ENCODE measurements at regions not wholly inside any gene's neighbourhood (a gene's known extent, or its start where the extent isn't known, plus 50 kb on each side); places are given as distances from the start of the nearest gene placed in this dataset.

DNA sequence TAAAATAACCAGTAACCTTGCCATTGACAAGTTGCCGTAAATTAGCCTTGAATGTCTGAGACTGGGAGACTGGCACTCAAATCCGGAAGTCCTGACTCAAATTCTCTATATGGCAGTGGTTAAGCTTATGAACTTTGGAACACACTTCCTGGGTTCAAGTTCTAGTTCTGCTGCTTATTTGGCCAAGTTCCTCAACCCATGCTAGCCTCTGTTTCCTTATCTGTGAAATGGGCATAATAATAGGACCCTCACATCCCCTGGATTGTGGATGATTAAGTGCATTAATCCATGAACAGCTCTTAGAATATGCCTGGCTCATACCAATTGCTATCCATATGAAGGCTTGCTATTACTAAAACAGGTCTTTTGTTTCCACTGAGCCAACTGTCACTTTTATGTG lies 311.5 kb downstream of the EDEM1 start:
- Mint-ChIP-seq H3K27ac (ENCODE audit: unreplicated experiment) (no peak overlapping the region), H3K9me3 (ENCODE audit: unreplicated experiment) (peaks cover 18% of the 10 kb centered on the region), H3K4me1 (ENCODE audit: unreplicated experiment) (no peaks in the 10 kb centered on the region), H3K27me3 (ENCODE audit: unreplicated experiment) (no peaks in the 10 kb centered on the region), H3K36me3 (ENCODE audit: unreplicated experiment) (no peaks in the 10 kb centered on the region), H3K4me3 (ENCODE audit: unreplicated experiment) (no peak overlapping the region)
- TF ChIP-seq, protein P1, sequence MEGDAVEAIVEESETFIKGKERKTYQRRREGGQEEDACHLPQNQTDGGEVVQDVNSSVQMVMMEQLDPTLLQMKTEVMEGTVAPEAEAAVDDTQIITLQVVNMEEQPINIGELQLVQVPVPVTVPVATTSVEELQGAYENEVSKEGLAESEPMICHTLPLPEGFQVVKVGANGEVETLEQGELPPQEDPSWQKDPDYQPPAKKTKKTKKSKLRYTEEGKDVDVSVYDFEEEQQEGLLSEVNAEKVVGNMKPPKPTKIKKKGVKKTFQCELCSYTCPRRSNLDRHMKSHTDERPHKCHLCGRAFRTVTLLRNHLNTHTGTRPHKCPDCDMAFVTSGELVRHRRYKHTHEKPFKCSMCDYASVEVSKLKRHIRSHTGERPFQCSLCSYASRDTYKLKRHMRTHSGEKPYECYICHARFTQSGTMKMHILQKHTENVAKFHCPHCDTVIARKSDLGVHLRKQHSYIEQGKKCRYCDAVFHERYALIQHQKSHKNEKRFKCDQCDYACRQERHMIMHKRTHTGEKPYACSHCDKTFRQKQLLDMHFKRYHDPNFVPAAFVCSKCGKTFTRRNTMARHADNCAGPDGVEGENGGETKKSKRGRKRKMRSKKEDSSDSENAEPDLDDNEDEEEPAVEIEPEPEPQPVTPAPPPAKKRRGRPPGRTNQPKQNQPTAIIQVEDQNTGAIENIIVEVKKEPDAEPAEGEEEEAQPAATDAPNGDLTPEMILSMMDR (IDR thresholded peaks at IDR 0.05): no peak
- no peak for DNase-seq (ENCODE audit: extremely low spot score, unreplicated experiment)

DNA sequence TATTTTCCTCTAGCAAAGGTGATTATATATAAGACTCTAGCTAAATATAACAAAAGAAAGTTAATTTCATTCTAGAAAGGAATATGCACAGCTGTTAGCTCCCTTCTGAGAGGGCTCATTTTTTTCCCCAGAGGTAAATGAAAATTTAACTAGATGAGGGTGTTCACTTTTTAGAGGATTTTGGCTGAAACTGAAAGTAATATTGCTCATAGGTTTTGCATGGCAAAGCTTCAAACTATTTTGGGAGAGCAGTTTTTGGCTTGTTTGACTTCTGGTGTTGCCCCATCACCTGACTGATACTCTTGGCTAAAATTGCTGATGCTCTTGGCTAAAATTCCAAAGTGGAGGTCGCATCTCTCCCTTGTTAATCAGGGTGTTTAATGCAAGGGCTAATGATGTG lies 311.9 kb downstream of the EDEM1 start:
- no peaks in the 10 kb centered on the region for H3K27me3 Mint-ChIP-seq (ENCODE audit: unreplicated experiment)
- TF ChIP-seq, protein P1 (IDR thresholded peaks at IDR 0.05): no peak
- no peaks in the 10 kb centered on the region for H3K36me3 Mint-ChIP-seq (ENCODE audit: unreplicated experiment)
- no peak overlapping the region for H3K27ac Mint-ChIP-seq (ENCODE audit: unreplicated experiment)
- peaks cover 19% of the 10 kb centered on the region for H3K9me3 Mint-ChIP-seq (ENCODE audit: unreplicated experiment)
- no peak overlapping the region for H3K4me3 Mint-ChIP-seq (ENCODE audit: unreplicated experiment)
- DNase-seq (ENCODE audit: extremely low spot score, unreplicated experiment): no peak
- H3K4me1 Mint-ChIP-seq (ENCODE audit: unreplicated experiment): no peaks in the 10 kb centered on the region

DNA sequence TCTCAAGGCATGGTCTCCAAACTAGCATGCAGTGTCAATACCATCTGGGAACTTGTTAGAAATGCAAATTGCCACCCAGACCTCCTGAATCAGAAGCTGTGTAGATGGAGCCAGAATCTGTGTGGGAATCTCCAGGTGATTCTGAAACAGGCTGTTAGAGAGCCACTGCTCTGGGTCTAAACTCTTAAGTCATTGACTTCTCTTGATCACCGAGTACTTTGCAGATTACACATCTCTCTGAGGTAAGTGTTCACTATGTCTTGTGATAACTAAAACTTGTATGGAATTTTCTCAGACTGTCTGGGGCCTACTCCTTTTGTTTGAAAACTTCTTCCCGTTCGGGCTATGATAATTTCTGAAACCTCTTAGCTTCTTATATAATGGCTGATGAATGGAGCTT lies 315.6 kb downstream of the EDEM1 start:
- Mint-ChIP-seq H3K36me3 (ENCODE audit: unreplicated experiment) (no peaks in the 10 kb centered on the region), H3K27ac (ENCODE audit: unreplicated experiment) (no peak overlapping the region), H3K27me3 (ENCODE audit: unreplicated experiment) (no peaks in the 10 kb centered on the region), H3K4me1 (ENCODE audit: unreplicated experiment) (no peaks in the 10 kb centered on the region), H3K4me3 (ENCODE audit: unreplicated experiment) (no peak overlapping the region), H3K9me3 (ENCODE audit: unreplicated experiment) (peaks cover 26% of the 10 kb centered on the region)
- TF ChIP-seq, protein P1 (IDR thresholded peaks at IDR 0.05): no peak
- DNase-seq (ENCODE audit: extremely low spot score, unreplicated experiment): no peak

DNA sequence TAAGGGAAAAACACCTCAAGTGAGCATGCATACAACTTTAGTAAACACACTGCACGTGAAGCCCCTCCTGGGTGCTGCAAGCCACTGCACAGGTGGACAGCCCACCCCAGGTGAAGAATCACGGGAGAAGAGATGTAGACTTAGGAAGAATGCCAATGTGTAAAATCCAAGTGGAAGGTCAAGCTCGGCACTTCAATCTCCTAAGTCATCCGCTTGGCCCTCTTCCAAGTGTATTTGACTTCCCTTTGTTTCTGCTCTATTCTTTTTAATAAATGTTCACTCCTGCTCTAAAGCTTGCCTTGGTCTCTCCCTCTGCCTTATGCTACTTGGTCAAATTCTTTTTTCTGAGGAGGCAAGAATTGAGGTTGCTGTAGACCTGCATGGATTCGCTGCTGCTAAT lies 316.6 kb downstream of the EDEM1 start:
- no peaks in the 10 kb centered on the region for H3K4me1 Mint-ChIP-seq (ENCODE audit: unreplicated experiment)
- DNase-seq (ENCODE audit: extremely low spot score, unreplicated experiment): no peak
- no peak overlapping the region for H3K27ac Mint-ChIP-seq (ENCODE audit: unreplicated experiment)
- H3K27me3 Mint-ChIP-seq (ENCODE audit: unreplicated experiment): no peaks in the 10 kb centered on the region
- TF ChIP-seq, protein P1 (IDR thresholded peaks at IDR 0.05): no peak
- H3K4me3 Mint-ChIP-seq (ENCODE audit: unreplicated experiment): no peak overlapping the region
- H3K9me3 Mint-ChIP-seq (ENCODE audit: unreplicated experiment): peaks cover 34% of the 10 kb centered on the region
- H3K36me3 Mint-ChIP-seq (ENCODE audit: unreplicated experiment): no peaks in the 10 kb centered on the region

DNA sequence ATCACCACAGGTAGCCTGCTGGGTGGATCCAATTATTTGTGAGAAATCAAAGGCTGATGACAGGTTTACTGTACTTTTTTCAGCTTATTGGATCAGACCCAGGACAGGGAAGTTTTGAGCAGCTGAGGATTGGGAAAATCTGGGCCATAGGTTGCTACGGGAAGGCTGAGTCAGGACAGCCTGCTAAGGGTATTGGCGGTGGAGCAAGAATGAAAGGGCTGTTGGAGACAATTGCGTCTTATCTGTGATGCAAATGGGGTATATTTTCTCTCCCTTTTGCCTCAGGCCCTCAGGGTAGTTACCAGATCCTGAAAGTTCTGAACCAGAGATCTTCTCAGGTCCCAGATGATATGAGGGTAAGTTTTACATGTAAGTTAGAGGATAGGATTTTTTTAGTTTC lies 317.7 kb downstream of the EDEM1 start:
- DNase-seq (ENCODE audit: extremely low spot score, unreplicated experiment): no peak
- H3K9me3 Mint-ChIP-seq (ENCODE audit: unreplicated experiment): peaks cover 41% of the 10 kb centered on the region

More for the DNA sequence above, 317.7 kb downstream of the EDEM1 start:
- Mint-ChIP-seq H3K4me1 (ENCODE audit: unreplicated experiment) (no peaks in the 10 kb centered on the region), H3K27me3 (ENCODE audit: unreplicated experiment) (no peaks in the 10 kb centered on the region), H3K4me3 (ENCODE audit: unreplicated experiment) (no peak overlapping the region), H3K27ac (ENCODE audit: unreplicated experiment) (no peak overlapping the region), H3K36me3 (ENCODE audit: unreplicated experiment) (no peaks in the 10 kb centered on the region)
- TF ChIP-seq, protein P1 (IDR thresholded peaks at IDR 0.05): no peak

Data from osteocyte (in vitro differentiated cells).